ACHN (cell line): ENCODE measurements at regions not wholly inside any gene's neighbourhood (a gene's known extent, or its start where the extent isn't known, plus 50 kb on each side); places are given as distances from the start of the nearest gene placed in this dataset.
"Not testable (repeated sequence)": the region's sequence is repeated elsewhere in the genome, so short reads cannot be mapped to it uniquely, and the experiment has no call there.

ENCODE experiments used
- DNase-seq: peaks from one replicate; pipeline ENCODE4 v3.0.0-alpha.2; 2015
- in situ Hi-C: cut with HindIII; loops from 2 replicates; pipeline ENCODE4 v1.10.0; 2017; ENCODE audit warnings: low sequenced_read_pairs, low pct_ligation_motif_present, low pct_unique_long_range_greater_than_20kb

- in situ Hi-C loops: no loop called here
These were observed 112.4 kb upstream of the SEMA3C start for GRCh38 chr7:81031243-81031642.

GRCh38 chr7:81030472-81030871 is 111.6 kb upstream of the SEMA3C start:
- in situ Hi-C loops: no loop called here

More at GRCh38 chr7:81031243-81031642, 112.4 kb upstream of the SEMA3C start:
- DNase-seq: no peak

GRCh38 chr7:81029511-81029910 is 110.7 kb upstream of the SEMA3C start:
- in situ Hi-C loops: no loop called here
- DNase-seq: no peak

More at GRCh38 chr7:81030472-81030871, 111.6 kb upstream of the SEMA3C start:
- no peak for DNase-seq

- DNase-seq: no peak
- in situ Hi-C loops: no loop called here
These were observed 106.5 kb upstream of the SEMA3C start for GRCh38 chr7:81025360-81025759.

GRCh38 chr7:81014908-81015307 is 96.1 kb upstream of the SEMA3C start:
- no peak for DNase-seq

GRCh38 chr7:81014266-81014665 is 95.4 kb upstream of the SEMA3C start:
- no peak for DNase-seq
- in situ Hi-C loops: no loop called here

More at GRCh38 chr7:81014908-81015307, 96.1 kb upstream of the SEMA3C start:
- in situ Hi-C loops: no loop called here

GRCh38 chr7:81013083-81013817 is 94.4 kb upstream of the SEMA3C start:
- DNase-seq: peak; percentile 8
- in situ Hi-C loops: no loop called here

- in situ Hi-C loops: no loop called here
These were observed 90.0 kb upstream of the SEMA3C start for GRCh38 chr7:81008901-81009300.

GRCh38 chr7:81007051-81007450 is 88.2 kb upstream of the SEMA3C start:
- DNase-seq: no peak
- in situ Hi-C loops: no loop called here

More at GRCh38 chr7:81008901-81009300, 90.0 kb upstream of the SEMA3C start:
- no peak for DNase-seq

GRCh38 chr7:81005254-81005653 is 86.4 kb upstream of the SEMA3C start:
- in situ Hi-C loops: no loop called here
- no peak for DNase-seq

GRCh38 chr7:81004098-81004497 is 85.2 kb upstream of the SEMA3C start:
- in situ Hi-C loops: no loop called here
- no peak for DNase-seq

- in situ Hi-C loops: no loop called here
- DNase-seq: no peak
These were observed 84.5 kb upstream of the SEMA3C start for GRCh38 chr7:81003326-81003725.

GRCh38 chr7:81002421-81002820 is 83.6 kb upstream of the SEMA3C start:
- no peak for DNase-seq
- in situ Hi-C loops: no loop called here

GRCh38 chr7:80999771-81000170 is 80.9 kb upstream of the SEMA3C start:
- in situ Hi-C loops: no loop called here
- no peak for DNase-seq

GRCh38 chr7:80999100-80999499 is 80.2 kb upstream of the SEMA3C start:
- in situ Hi-C loops: no loop called here
- DNase-seq: no peak

- DNase-seq: no peak
- in situ Hi-C loops: no loop called here
These were observed 79.0 kb upstream of the SEMA3C start for GRCh38 chr7:80997841-80998240.

GRCh38 chr7:80996236-80996635 is 77.4 kb upstream of the SEMA3C start:
- DNase-seq, in situ Hi-C loops: not testable (repeated sequence)

- in situ Hi-C loops: no loop called here
- DNase-seq: no peak
These were observed 72.8 kb upstream of the SEMA3C start for GRCh38 chr7:80991654-80992053.

- no peak for DNase-seq
- in situ Hi-C loops: no loop called here
These were observed 65.8 kb upstream of the SEMA3C start for GRCh38 chr7:80984619-80985018.

GRCh38 chr7:80981405-80981804 is 62.6 kb upstream of the SEMA3C start:
- no peak for DNase-seq
- in situ Hi-C loops: no loop called here
